ENCODE measurements at regions not wholly inside any gene's neighbourhood (a gene's known extent, or its start where the extent isn't known, plus 50 kb on each side); places are given as distances from the start of the nearest gene placed in this dataset.

GRCh38 chr2:126241001-126241400, 415.0 kb upstream of the GYPC start:
- no peaks in the 10 kb centered on the region for H3K27me3 ChIP-seq
- H3K9me3 ChIP-seq: no peaks in the 10 kb centered on the region
- ATAC-seq: no peak
- WGBS, 2 donors (ENCODE audit: low coverage in 1 of 2): 40 to 69% methylated on average over 1 to 2 of the region's 2 CpGs
- TF ChIP-seq CTCF (IDR thresholded peaks at IDR 0.05) (no peak), EP300 (IDR thresholded peaks at IDR 0.05) (no peak), POLR2AphosphoS5 (IDR thresholded peaks at IDR 0.05) (no peak)
- H3K36me3 ChIP-seq: no peaks in the 10 kb centered on the region
- no peaks in the 10 kb centered on the region for H3K4me1 ChIP-seq
- H3K4me3 ChIP-seq: no peak overlapping the region
- no peak overlapping the region for H3K27ac ChIP-seq

- Histone ChIP-seq H3K9me3 (no peaks in the 10 kb centered on the region), H3K27ac (no peak overlapping the region), H3K27me3 (no peaks in the 10 kb centered on the region), H3K4me3 (no peak overlapping the region), H3K4me1 (no peaks in the 10 kb centered on the region), H3K36me3 (no peaks in the 10 kb centered on the region)
- 21 to 63% methylated on average over 2 to 3 of the region's 4 CpGs for WGBS, 2 donors (ENCODE audit: low coverage in 1 of 2)
- TF ChIP-seq EP300 (IDR thresholded peaks at IDR 0.05): no peak
- no peak for TF ChIP-seq POLR2AphosphoS5 (IDR thresholded peaks at IDR 0.05)
- no peak for TF ChIP-seq CTCF (IDR thresholded peaks at IDR 0.05)
- TF ChIP-seq POLR2A (IDR thresholded peaks at IDR 0.05): no peak
- no peak for ATAC-seq
These were observed 414.5 kb upstream of the GYPC start for GRCh38 chr2:126241411-126241810.

GRCh38 chr2:126244937-126245336, 411.0 kb upstream of the GYPC start:
- Histone ChIP-seq H3K9me3 (no peaks in the 10 kb centered on the region), H3K27ac (no peak overlapping the region), H3K36me3 (no peaks in the 10 kb centered on the region), H3K27me3 (no peaks in the 10 kb centered on the region), H3K4me1 (no peaks in the 10 kb centered on the region), H3K4me3 (no peak overlapping the region)
- TF ChIP-seq CTCF (IDR thresholded peaks at IDR 0.05): peak in 1 of 4 experiments; percentile 30
- no peak for TF ChIP-seq POLR2AphosphoS5 (IDR thresholded peaks at IDR 0.05)
- no peak for TF ChIP-seq EP300 (IDR thresholded peaks at IDR 0.05)
- TF ChIP-seq POLR2A (IDR thresholded peaks at IDR 0.05): no peak
- ATAC-seq: no peak
- 62 to 76% methylated on average over 2 to 3 of the region's 3 CpGs for WGBS, 2 donors (ENCODE audit: low coverage in 1 of 2)

GRCh38 chr2:126253669-126254068, 402.3 kb upstream of the GYPC start:
- TF ChIP-seq EP300 (IDR thresholded peaks at IDR 0.05): no peak
- no peak for TF ChIP-seq POLR2A (IDR thresholded peaks at IDR 0.05)
- TF ChIP-seq CTCF (IDR thresholded peaks at IDR 0.05): no peak
- TF ChIP-seq POLR2AphosphoS5 (IDR thresholded peaks at IDR 0.05): no peak
- Histone ChIP-seq H3K36me3 (no peaks in the 10 kb centered on the region), H3K4me3 (no peak overlapping the region), H3K27me3 (no peaks in the 10 kb centered on the region), H3K4me1 (no peaks in the 10 kb centered on the region), H3K9me3 (no peaks in the 10 kb centered on the region), H3K27ac (no peak overlapping the region)
- ATAC-seq: no peak
- WGBS, 2 donors (ENCODE audit: low coverage in 1 of 2): 33 to 44% methylated on average over 1 to 2 of the region's 2 CpGs

GRCh38 chr2:126264625-126265024, 391.3 kb upstream of the GYPC start:
- Histone ChIP-seq H3K36me3 (no peaks in the 10 kb centered on the region), H3K27ac (no peak overlapping the region), H3K27me3 (no peaks in the 10 kb centered on the region), H3K9me3 (no peaks in the 10 kb centered on the region), H3K4me3 (no peak overlapping the region), H3K4me1 (no peaks in the 10 kb centered on the region)
- 100% methylated on average over 1 of the region's 2 CpGs; no CpG with 5 or more reads in 1 of the 2 donors for WGBS, 2 donors (ENCODE audit: low coverage in 1 of 2)
- no peak for TF ChIP-seq EP300 (IDR thresholded peaks at IDR 0.05)
- TF ChIP-seq POLR2A (IDR thresholded peaks at IDR 0.05): no peak
- TF ChIP-seq POLR2AphosphoS5 (IDR thresholded peaks at IDR 0.05): no peak
- no peak for TF ChIP-seq CTCF (IDR thresholded peaks at IDR 0.05)
- no peak for ATAC-seq
